A172 (cell line): ENCODE measurements at regions not wholly inside any gene's neighbourhood (a gene's known extent, or its start where the extent isn't known, plus 50 kb on each side); places are given as distances from the start of the nearest gene placed in this dataset.

Source experiments
- DNase-seq: peaks from one replicate; pipeline ENCODE4 v3.0.0-alpha.2; 2015; ENCODE audit warnings: low spot score

GRCh38 chr10:33126742-33127141 is 168.7 kb upstream of the ITGB1 start:
- no peak for DNase-seq

- DNase-seq: peak; percentile 44
These were observed 167.8 kb upstream of the ITGB1 start for GRCh38 chr10:33125522-33126517.

GRCh38 chr10:33125111-33125510 is 167.1 kb upstream of the ITGB1 start:
- no peak for DNase-seq

GRCh38 chr10:33123680-33124079 is 165.7 kb upstream of the ITGB1 start:
- DNase-seq: no peak

GRCh38 chr10:33122014-33122809 is 164.2 kb upstream of the ITGB1 start:
- peak; percentile 82 for DNase-seq

- no peak for DNase-seq
These were observed 162.7 kb upstream of the ITGB1 start for GRCh38 chr10:33120700-33121099.

- DNase-seq: no peak
These were observed 162.2 kb upstream of the ITGB1 start for GRCh38 chr10:33120275-33120674.

GRCh38 chr10:33117816-33118215 is 159.8 kb upstream of the ITGB1 start:
- no peak for DNase-seq

- no peak for DNase-seq
These were observed 159.2 kb upstream of the ITGB1 start for GRCh38 chr10:33117230-33117629.

GRCh38 chr10:33115738-33116719 is 158.0 kb upstream of the ITGB1 start:
- peak; percentile 53 for DNase-seq

- peak; percentile 34 for DNase-seq
These were observed 156.5 kb upstream of the ITGB1 start for GRCh38 chr10:33114451-33114952.

- DNase-seq: no peak
These were observed 155.4 kb upstream of the ITGB1 start for GRCh38 chr10:33113466-33113865.

- no peak for DNase-seq
These were observed 154.9 kb upstream of the ITGB1 start for GRCh38 chr10:33112831-33113455.

GRCh38 chr10:33111488-33112051 is 153.5 kb upstream of the ITGB1 start:
- no peak for DNase-seq

GRCh38 chr10:33109788-33110469 is 151.9 kb upstream of the ITGB1 start:
- no peak for DNase-seq

- no peak for DNase-seq
These were observed 151.4 kb upstream of the ITGB1 start for GRCh38 chr10:33109384-33109783.

GRCh38 chr10:33107953-33108352 is 149.9 kb upstream of the ITGB1 start:
- DNase-seq: no peak

GRCh38 chr10:33106767-33107166 is 148.7 kb upstream of the ITGB1 start:
- DNase-seq: no peak

GRCh38 chr10:33103863-33104379 is 145.9 kb upstream of the ITGB1 start:
- DNase-seq: no peak

GRCh38 chr10:33102071-33102470 is 144.0 kb upstream of the ITGB1 start:
- no peak for DNase-seq
